A549 (cell line): ENCODE measurements at regions not wholly inside any gene's neighbourhood (a gene's known extent, or its start where the extent isn't known, plus 50 kb on each side); places are given as distances from the start of the nearest gene placed in this dataset.

ENCODE experiments used
- CBX2 ChIP-seq: fragments of 200-600 bp; sonication (generic); IDR thresholded peaks from 2 replicates; pipeline ENCODE4 v1.6.1; 2016; ENCODE audit warnings: low read depth, mild to moderate bottlenecking, borderline replicate concordance
- CEBPB ChIP-seq, 2 experiments: fragments of >200 bp in 1 of 2; sonication (Bioruptor Twin) in 1 of 2; formaldehyde crosslinking in 1 of 2; IDR thresholded peaks; 2 replicates each; pipeline ENCODE4 v1.6.1; 2012 to 2016
- CHD2 ChIP-seq: fragments of 150-350 bp; IDR thresholded peaks from 2 replicates; pipeline ENCODE4 v1.6.1; 2014; ENCODE audit warnings: low read length; ENCODE audit not compliant: partially characterized antibody
- EP300 ChIP-seq, 2 experiments: fragments of >200 bp; sonication (Bioruptor Twin); formaldehyde crosslinking; IDR thresholded peaks; 2 replicates in 1 of 2; 3 replicates in 1 of 2; pipeline ENCODE4 v1.6.1; 2016 to 2017
- MAFK ChIP-seq: fragments of 450-650 bp; IDR thresholded peaks from 2 replicates; pipeline ENCODE4 v1.6.1; 2014; ENCODE audit not compliant: partially characterized antibody
- PHF8 ChIP-seq: fragments of 200-600 bp; sonication (generic); IDR thresholded peaks from 2 replicates; pipeline ENCODE4 v1.6.1; 2016; ENCODE audit warnings: low read depth, mild to moderate bottlenecking, antibody characterized with exemption, moderate library complexity, borderline replicate concordance
- POLR2A ChIP-seq: IDR thresholded peaks from 2 replicates; pipeline ENCODE4 v1.6.1; 2012; ENCODE audit warnings: mild to moderate bottlenecking, low read length
- POLR2AphosphoS2 ChIP-seq: conservative IDR thresholded peaks from 2 replicates; pipeline ENCODE4 v1.6.1; 2012; ENCODE audit warnings: low read length, improper control_type of control experiment, inconsistent platforms
- ZFP36 ChIP-seq: fragments of 450-650 bp; IDR thresholded peaks from 2 replicates; pipeline ENCODE4 v1.6.1; 2014; ENCODE audit warnings: borderline replicate concordance; ENCODE audit not compliant: partially characterized antibody
- ZSCAN20 ChIP-seq: fragments of 250-450 bp; sonication (Bioruptor Pico); IDR thresholded peaks from 2 replicates; pipeline ENCODE4 v1.8.0; 2022; ENCODE audit warnings: mild to moderate bottlenecking, moderate library complexity
- TF ChIP-seq, protein P1 (sequence below): fragments of >200 bp; sonication (Bioruptor Twin); formaldehyde crosslinking; IDR thresholded peaks from 3 replicates; pipeline ENCODE4 v1.5.1; 2016
- TF ChIP-seq, protein P2 (sequence below): fragments of 200-600 bp; sonication (generic); IDR thresholded peaks from 2 replicates; pipeline ENCODE4 v1.6.1; 2016; ENCODE audit warnings: antibody characterized with exemption, mild to moderate bottlenecking, moderate library complexity
- TF ChIP-seq, protein P3 (sequence below): IDR thresholded peaks from 2 replicates; pipeline ENCODE4 v1.6.1; 2012
- TF ChIP-seq, protein P4 (sequence below): fragments of 450-650 bp; IDR thresholded peaks from 2 replicates; pipeline ENCODE4 v1.6.1; 2014; ENCODE audit warnings: antibody characterized with exemption

DNA sequence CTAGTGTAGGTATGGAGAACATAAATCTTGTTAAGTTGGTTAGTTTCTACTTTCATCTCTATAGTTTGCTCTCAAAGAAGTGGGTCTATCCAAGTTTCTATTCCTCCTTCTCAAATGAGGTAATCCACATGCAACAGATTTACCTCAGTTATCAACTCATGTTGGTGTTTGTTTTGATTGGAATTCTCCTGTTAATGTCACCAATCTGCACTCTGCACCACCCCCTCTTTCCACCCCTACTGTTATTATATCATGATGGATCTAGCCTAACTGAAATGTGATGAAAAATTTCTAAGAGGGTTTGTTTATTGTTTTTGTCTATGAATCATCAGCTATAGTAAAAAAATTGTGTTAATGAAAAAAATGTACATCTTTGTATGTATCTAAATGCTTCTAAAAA lies 66.1 kb downstream of the AGTR2 start:
- TF ChIP-seq PHF8 (no peak), POLR2A (no peak), EP300 (IDR thresholded peaks at IDR 0.05) (no peak), CHD2 (no peak), ZFP36 (no peak), MAFK (no peak), POLR2AphosphoS2 (no peak), ZSCAN20 (CRISPR knock-in tag) (no peak), CEBPB (IDR thresholded peaks at IDR 0.05) (no peak), CBX2 (no peak)
- TF ChIP-seq, protein P1, sequence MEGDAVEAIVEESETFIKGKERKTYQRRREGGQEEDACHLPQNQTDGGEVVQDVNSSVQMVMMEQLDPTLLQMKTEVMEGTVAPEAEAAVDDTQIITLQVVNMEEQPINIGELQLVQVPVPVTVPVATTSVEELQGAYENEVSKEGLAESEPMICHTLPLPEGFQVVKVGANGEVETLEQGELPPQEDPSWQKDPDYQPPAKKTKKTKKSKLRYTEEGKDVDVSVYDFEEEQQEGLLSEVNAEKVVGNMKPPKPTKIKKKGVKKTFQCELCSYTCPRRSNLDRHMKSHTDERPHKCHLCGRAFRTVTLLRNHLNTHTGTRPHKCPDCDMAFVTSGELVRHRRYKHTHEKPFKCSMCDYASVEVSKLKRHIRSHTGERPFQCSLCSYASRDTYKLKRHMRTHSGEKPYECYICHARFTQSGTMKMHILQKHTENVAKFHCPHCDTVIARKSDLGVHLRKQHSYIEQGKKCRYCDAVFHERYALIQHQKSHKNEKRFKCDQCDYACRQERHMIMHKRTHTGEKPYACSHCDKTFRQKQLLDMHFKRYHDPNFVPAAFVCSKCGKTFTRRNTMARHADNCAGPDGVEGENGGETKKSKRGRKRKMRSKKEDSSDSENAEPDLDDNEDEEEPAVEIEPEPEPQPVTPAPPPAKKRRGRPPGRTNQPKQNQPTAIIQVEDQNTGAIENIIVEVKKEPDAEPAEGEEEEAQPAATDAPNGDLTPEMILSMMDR: no peak
- TF ChIP-seq, protein P2, sequence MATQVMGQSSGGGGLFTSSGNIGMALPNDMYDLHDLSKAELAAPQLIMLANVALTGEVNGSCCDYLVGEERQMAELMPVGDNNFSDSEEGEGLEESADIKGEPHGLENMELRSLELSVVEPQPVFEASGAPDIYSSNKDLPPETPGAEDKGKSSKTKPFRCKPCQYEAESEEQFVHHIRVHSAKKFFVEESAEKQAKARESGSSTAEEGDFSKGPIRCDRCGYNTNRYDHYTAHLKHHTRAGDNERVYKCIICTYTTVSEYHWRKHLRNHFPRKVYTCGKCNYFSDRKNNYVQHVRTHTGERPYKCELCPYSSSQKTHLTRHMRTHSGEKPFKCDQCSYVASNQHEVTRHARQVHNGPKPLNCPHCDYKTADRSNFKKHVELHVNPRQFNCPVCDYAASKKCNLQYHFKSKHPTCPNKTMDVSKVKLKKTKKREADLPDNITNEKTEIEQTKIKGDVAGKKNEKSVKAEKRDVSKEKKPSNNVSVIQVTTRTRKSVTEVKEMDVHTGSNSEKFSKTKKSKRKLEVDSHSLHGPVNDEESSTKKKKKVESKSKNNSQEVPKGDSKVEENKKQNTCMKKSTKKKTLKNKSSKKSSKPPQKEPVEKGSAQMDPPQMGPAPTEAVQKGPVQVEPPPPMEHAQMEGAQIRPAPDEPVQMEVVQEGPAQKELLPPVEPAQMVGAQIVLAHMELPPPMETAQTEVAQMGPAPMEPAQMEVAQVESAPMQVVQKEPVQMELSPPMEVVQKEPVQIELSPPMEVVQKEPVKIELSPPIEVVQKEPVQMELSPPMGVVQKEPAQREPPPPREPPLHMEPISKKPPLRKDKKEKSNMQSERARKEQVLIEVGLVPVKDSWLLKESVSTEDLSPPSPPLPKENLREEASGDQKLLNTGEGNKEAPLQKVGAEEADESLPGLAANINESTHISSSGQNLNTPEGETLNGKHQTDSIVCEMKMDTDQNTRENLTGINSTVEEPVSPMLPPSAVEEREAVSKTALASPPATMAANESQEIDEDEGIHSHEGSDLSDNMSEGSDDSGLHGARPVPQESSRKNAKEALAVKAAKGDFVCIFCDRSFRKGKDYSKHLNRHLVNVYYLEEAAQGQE: no peak
- TF ChIP-seq, protein P3, sequence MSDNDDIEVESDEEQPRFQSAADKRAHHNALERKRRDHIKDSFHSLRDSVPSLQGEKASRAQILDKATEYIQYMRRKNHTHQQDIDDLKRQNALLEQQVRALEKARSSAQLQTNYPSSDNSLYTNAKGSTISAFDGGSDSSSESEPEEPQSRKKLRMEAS: no peak
- TF ChIP-seq, protein P4, sequence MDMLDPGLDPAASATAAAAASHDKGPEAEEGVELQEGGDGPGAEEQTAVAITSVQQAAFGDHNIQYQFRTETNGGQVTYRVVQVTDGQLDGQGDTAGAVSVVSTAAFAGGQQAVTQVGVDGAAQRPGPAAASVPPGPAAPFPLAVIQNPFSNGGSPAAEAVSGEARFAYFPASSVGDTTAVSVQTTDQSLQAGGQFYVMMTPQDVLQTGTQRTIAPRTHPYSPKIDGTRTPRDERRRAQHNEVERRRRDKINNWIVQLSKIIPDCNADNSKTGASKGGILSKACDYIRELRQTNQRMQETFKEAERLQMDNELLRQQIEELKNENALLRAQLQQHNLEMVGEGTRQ: no peak
